Activated CD4-positive, alpha-beta T cell treated with anti-CD3 and anti-CD28 coated beads for 1 hour (primary cell): ENCODE measurements at regions not wholly inside any gene's neighbourhood (a gene's known extent, or its start where the extent isn't known, plus 50 kb on each side); places are given as distances from the start of the nearest gene placed in this dataset.
"Not testable (repeated sequence)": the region's sequence is repeated elsewhere in the genome, so short reads cannot be mapped to it uniquely, and the experiment has no call there.

Experiments used
- DNase-seq: peaks from one replicate; pipeline ENCODE4 v3.0.0-alpha.2; 2020

DNA sequence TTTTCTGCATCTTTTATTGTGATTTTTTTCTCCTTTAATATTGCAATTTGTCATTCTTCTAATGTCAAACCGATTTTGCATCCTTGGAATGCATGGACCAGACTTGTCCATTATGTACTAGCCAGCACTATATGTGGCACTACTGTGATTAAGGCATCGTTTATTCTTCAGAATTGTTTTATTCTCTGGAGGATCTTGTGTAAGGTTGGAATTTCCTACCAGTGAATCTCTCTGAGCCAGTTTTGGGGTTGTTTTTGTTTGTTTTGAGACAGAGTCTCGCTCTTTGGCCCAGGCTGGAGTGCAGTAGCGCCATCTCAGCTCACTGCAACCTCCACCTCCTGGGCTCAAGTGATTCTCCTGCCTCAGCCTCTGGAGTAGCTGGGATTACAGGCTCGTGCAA, 58.5 kb downstream of the IGLL5 start:
- DNase-seq, result no peak

DNA sequence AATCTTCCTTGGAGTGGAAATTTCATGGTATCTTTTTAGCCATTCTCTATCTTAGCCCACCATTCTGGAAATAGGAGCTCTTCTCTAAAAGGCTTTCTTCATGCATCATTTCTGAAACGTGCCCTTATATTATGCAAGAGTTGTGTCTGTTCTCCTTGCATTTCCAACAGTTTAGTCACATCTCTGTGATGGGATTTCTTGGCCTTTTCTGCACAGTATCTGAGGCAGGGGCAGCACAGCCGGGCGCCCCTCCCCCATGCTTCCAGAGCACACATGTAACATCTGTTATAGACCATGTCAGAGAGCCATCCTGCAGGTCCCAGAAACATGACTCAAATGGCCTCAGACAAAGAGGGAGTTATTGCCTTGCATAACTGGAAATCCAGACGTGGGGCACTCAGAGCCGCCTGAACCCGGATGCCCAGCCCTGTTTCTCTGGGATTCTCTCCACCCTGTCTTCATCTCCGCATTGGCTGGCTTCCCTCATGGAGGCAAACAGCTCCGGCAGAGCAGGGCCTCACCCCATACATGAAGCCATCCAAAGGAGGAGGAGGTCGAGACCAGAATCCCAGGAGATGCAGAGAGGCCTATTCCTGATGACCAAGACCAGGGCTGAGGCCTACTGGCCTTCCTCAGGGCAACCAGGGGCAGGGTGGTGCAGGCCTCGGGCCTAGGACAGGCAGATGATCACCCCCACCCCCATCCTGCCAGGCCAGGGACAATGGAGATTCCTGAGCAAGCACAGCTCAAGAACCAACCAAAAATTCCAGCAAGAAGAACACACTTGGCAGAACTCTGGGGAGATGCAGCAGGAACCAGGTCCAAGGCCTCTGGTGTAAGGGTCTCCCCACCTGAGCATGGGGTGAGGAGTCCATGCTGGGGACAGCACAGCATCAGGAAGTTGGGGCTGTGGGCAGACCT, 61.3 kb downstream of the IGLL5 start:
- DNase-seq, result no peak

DNA sequence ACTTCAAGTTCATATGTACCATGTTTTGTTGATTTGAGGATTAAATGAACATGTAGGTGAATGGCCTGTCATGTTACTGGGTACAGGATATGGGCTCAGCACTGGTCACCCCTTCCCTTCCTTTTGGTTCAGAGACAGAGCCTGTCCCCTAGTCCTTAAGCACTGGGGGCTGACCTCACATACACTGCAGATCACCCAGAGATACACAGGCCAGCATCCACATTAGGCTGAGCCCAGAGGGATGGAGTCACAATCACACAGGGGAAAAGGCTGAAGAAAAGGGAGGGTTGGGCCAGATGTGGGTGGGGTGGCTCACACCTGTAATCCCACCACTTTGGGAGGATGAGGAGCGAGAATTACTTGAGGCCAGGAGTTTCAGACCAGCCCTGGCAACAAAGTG, 62.3 kb downstream of the IGLL5 start:
- DNase-seq, result no peak

DNA sequence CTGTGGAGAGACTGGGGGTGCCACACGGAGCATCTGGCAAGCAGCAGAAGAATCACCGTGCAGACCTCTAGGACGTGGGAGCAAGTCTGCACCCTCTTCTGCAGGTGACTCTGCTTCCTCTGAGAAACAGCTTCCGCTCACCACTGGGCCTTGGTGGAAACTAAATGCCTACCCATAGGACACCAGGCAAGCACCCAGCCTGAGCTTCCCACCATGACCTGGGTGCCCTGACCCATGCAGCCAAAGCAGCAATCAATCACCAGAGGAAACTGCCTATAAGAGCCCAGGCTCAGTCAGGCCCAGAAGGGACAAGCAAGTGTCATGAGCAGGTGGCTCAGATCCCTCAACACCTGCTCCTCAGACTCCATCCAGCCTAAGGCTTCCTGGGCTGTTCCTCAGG, 63.4 kb downstream of the IGLL5 start:
- no peak for DNase-seq

DNA sequence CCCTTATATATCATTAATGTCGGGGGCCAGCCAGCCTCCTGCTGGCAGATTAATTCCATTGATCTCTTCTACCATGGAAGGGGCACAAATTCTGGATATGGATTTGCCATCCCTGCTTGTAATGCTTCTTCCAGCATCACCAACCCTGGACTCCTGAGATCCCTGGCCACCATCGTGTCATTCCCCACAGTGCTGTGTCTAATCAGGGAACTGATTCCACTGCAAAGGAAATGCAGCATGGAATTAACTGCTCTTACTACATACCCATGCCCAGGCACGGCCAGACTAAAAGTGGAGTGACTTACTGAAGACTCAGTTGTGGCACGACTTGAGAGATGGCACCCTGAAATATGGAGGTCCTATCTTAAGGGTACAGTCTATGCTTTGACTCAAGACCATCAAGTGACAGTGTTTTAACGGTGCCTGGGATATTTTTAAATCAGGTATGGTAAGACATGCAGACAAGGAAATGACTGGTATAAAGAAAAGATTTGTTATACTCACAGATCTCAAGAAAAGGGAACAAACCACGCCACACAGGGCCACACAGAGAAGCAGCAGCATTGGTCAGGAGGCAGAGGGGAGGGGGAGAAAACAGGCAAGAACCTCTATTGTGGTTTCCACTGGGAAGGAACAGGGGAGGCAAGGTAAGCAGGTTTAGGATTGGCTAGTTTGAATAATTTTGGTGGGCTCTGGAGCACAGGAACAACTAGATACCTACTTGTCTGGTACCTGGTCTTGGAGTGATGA, 65.1 kb downstream of the IGLL5 start:
- DNase-seq, result no peak

DNA sequence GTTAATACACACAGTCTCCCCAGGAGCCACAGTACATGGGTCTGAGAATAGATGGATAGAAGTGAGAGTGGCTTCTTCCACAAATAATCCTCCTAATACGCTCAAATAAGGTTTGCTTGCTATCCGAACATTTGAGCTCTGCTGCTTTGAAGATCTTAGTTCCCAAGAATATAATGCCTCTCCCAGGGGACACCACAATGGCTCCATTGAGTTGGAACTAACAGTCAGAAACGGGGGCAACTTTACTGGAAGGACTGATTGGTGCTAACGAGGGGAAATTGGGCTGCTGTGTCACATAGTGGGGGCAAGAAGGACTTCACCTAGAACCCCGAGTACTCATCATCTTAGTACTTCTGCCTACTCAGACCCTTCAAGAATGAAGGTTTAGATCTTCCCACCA, 66.2 kb downstream of the IGLL5 start:
- no peak for DNase-seq

DNA sequence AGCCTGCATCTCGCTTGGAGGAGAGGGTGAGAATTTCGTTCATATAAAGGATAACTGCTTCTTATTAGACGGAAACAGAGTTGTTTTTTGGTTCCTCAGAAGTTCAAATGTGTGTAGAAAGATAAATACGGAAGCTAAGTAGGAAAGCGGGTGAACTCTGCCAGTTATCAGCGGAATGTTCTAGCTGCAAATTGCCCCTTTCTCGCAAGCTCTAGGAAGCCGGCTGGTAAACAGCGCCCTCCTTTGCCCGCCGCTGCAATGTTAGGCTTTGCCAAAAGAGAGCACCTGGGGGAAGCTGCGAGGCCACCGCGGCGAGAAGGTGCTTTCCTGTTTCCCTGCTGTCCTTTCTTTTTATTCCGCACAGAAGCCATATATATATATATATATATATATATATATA, 67.0 kb downstream of the IGLL5 start:
- DNase-seq, result no peak

DNA sequence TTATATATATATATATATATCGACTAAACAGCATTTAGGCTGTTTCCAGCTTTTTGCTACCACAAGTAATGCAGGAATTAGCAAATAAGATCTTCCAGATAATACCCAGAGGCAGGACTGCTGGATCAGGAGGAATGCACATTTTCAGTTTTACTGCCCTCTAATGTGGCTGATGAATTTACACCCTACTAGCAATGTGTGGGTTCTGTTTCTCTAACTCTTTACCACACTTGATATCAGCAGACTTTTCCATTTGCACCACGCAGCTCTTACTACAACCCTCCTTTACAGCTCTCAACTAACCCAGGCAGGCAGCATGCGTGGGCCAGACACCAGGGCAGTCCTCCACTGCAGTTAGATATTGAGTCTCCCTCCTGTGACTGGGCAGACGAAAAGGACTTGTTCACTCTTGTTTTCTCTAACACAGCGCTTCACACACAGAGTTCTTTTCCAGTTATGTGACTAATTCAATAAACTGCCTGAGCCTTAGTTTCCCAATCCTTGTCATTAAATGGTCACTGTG, 67.7 kb downstream of the IGLL5 start:
- DNase-seq, result no peak

DNA sequence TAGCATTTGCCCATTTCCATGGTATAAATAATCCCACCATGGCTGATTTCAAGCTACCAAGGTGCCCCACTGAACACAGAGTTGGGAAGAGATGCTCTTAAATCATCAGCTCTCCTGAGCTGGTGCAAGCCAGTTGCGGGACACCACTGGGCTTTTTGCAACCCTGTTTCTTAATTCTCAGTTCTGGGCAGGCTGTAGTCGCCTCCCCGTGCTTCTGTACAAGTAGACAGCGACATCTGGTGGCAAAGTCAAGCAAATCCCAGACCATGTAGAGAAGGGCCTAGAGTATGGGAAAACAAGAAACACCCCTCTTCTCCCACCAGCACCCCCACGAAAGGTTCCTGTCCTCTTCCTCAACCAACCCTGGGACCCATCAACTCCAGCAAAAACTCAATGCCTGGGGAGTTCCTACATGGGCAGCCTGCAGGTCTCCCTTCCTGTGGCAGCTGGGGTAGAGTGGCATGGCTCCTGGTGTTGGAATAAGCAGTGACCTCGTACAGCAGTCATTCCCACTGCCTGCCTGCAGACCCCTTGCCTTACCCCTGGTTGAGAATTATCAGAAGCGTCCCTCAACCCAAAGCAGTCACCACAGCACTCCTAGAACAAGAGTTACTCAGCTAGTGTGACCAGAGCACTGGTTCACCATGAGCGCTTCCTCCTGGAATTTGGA, 68.4 kb downstream of the IGLL5 start:
- peak; percentile 41 for DNase-seq

DNA sequence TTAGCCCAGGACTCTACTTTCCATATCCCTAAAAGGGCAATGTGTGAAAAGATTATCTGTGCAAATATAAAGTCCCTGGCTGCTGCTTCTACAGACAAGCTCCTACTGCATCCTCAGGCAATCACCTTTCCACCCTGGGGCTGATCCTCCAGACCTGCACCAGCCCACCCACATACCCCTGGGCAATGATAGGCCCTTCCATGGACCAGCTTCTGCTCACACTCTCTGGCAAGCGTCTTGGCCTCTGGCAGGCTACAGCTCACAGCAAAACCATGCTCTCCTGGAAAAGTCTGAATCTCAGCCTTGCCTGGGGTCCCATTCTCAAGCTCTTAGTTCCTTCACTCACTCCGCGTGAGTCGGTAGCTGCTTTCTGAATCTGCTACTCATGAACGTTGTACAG, 69.5 kb downstream of the IGLL5 start:
- DNase-seq, result no peak

DNA sequence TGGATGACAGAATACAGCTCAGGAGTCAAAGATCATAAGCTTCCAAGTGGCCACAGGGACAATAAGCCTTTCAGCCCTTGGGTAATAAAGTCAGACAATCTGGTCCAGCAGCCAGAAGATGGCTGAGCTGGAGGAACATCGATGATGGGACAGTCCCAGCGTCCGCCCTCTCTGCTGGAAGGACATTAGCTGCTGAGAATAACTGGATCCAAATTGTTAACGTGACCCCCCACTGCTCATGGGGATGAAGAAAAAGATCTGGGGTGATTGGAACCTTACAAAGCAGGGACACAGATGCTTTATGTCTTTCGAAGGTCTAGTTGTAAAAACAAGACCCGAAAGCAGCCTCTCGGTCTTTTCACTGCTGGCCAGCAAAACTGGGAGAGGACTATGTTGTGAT, 71.0 kb downstream of the IGLL5 start:
- no peak for DNase-seq

DNA sequence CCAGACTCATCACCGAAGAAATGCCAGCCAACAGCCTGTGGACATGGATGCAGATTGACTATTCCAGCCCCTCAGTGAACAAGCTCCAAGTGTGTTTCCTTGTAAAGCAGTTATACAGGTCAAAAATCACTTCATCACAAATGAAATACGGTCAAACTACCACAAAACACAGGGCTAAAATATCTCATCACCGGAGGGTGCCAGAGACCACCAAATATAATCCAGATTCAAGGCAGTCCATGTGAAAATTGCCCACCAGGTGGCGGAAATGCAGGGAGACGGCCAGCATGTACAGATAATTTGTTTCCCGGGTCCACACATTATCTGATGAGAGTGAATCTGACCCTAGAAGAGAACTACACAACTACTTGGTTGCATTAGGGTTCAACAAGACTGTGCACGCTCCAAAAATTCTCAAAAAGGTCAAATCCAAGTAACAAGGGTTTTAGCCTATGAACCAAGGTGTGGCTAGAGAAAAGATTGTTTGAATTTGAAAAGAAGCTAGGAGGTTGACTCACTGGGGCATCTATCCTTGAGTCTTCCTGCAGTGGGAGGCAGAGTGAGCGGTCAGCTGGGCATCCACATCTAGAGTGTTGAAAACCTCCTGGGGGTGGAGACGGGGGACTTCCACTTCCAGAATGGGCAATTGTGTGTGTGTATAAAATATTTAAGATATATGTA, 71.7 kb downstream of the IGLL5 start:
- DNase-seq, result peak; percentile 52

DNA sequence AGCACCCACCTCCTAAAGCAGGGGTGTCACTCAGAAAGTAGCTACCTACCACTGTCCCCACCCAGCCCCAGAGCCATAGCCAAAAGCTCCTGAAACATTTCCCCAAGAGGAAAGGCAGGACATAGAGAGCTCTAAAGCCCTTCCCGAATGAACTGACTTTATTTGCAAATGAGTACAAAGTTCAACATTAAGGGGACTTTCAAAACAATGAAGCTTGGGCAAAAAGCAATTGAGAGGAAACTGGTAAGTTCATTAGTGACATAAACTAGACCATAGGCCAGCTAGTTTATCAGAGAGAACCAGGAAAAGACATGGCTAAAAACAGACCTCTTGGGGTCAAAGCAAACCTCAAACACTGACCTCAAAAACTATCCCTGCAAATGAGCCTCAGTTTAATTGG, 72.7 kb downstream of the IGLL5 start:
- DNase-seq, result no peak

DNA sequence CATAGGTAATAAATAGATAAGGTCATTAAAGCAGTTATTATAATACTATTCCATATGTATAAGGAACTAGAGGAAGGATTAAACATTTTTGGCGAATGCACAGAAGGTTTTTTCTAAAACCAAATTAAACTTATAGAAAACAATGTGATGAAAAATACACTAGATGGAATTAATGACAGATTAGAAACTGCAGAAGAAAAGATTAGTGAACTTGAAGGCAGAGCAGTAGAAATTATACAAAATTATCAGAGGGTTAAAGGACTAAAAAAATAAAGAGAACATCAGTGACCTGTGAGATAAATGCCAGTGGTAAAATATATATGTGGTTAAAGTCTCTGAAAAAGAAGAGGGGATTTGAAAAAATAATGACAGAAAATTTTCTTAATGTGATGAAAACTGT, 74.0 kb downstream of the IGLL5 start:
- no peak for DNase-seq

DNA sequence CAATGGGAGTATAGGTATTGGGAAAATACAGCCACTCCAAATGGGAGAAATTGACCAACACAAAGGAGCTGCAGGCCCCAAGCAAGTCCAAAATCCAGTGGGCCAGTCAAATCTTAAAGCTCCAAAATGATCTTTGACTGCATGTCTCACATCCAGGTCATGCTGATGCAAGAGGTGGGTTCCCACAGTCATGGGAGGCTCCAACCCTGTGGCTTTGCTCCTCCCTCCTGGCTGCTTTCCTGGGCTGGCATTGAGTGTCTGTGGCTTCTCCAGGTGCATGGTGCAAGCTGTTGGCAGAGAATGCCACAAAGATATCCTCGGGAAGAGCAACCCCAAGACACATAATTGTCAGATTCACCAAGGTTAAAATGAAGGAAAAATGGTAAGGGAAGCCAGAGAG, 80.8 kb downstream of the IGLL5 start:
- DNase-seq, result no peak

DNA sequence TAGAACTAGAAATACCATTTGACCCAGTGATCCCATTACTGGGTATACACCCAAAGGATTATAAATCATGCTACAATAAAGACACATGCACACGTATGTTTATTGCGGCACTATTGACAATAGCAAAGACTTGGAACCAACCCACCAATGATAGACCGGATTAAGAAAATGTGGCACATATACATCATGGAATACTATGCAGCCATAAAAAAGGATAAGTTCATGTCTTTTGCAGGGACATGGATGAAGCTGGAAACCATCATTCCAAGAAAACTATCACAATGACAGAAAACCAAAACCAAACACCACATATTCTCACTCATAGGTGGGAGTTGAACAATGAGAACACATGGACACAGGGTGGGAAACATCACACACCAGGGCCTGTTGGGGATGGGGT, 85.0 kb downstream of the IGLL5 start:
- DNase-seq, result not testable (repeated sequence)

DNA sequence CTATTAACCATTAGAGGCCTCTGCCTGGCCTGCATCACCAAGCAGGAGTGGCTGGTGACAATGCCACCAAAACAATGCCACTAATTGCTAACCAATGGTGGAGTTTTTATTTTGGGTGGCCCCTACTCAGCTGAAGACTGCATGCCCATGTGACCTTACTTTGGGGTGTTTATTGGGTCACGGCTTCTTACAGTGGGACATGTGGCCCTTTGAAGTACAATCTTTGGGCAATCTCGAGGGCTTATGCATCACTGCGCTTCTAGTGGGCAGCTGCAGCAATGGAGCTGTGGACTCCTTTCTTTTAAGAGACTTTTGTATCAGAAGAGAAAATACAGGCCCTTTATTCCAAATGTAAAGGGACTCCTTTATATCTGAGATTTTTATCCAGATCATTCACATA, 85.7 kb downstream of the IGLL5 start:
- no peak for DNase-seq

DNA sequence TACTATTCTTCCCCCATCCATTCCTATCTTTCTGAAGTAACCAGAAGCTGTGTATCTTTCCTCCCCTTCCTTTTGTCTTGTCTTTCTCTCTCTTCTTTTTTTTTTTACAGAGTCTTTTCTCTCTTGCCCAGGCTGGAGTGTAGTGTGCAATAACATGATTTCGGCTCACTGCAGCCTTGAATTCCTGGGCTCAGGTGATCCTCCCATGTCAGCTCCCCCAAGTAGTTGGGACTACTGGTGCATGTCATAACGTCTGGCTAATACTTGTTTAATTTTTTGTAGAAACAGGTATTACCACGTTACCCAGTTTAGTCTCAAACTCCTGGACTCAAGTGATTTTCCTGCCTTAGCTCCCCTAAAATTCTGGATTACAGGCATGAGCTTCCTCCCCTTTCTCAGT, 86.5 kb downstream of the IGLL5 start:
- no peak for DNase-seq

DNA sequence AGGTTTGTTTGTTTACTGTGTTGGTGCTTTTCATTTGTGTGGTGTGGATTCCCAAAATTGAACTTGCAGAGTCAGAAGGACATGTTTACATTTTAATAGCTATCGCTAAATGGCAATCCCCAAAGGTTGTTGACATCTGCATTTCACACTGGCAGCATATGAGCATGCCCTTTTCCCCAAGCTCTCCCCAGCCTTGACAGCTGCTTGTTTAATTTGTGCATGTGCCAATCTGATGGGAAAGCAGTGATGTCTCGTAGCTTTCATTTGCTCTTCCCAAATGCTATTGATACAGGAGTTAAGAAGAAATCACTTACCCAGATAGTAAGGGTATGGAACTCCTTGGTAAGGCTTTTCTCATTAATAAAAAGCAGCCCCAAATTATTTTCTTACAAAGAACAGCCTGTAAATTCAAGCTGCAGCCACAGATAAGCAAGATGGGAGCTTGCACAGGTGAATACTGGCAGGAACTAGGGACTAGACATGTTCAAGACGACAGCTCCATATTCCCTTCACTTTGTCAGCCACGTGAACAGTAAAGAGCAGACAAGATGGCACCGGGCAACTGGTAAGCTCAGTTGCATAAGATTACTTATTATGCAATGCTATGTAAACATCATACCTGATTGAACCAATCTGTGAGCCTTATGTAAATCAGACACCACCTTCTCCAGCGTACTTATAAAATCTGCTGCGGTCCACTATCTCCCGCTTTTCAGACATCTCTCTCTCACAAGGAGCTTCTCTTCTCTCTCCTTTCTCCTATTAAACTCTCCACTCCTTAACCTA, 87.4 kb downstream of the IGLL5 start:
- DNase-seq, result no peak

DNA sequence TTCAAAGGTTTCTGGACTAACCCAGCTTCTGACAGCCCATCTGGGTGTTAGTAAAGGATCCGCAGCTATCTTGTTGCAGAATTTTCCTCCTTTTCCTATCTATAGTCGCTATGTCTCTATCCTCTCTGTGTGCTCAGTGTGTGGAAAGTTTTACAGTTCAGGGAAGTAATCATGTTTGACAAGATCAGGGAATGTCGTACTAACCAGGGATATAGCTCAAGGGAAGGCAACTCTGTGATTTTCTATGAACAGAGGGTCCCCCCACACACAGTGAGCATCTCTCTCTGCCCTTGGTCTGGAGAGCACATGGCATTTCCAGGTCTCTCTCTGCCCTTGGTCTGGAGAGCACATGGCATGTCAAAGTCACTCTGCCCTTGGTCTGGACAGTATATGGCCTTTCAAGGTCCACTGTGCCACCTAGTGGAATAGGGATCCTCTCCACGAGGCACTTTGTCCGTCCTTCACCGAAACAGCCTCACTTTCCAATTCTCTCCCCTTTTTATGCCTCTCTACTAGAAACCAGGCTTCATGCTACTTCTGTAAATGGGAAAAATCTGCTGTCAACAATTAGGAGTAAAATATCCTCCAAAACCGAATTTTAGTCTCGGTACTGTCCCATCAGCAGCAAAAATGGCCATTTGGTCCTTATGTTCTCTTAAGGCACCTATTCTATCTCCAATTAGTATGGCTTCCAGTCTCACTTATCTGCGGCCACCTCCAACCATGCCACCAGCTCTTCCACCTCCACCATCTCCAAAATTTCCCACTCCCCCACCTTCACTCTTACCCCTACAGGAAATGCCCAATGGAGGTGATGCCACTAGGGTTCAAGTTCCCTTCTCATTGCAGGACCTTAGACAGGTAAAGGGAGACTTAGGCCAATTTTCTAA, 88.7 kb downstream of the IGLL5 start:
- DNase-seq, result no peak
